Brain microvascular endothelial cell (primary cell): ENCODE measurements at regions not wholly inside any gene's neighbourhood (a gene's known extent, or its start where the extent isn't known, plus 50 kb on each side); places are given as distances from the start of the nearest gene placed in this dataset.
"Not testable (repeated sequence)": the region's sequence is repeated elsewhere in the genome, so short reads cannot be mapped to it uniquely, and the experiment has no call there.

Experiments
- DNase-seq: peaks from one replicate; pipeline ENCODE4 v3.0.0-alpha.2; 2020
- H3K27ac ChIP-seq: fragments of 250-450 bp; sonication (Bioruptor Pico); 2 replicates; pipeline ENCODE4 v1.5.1; 2020; ENCODE audit warnings: mild to moderate bottlenecking, moderate library complexity
- H3K27me3 ChIP-seq: fragments of 250-450 bp; sonication (Bioruptor Pico); replicated peaks from 2 replicates; pipeline ENCODE4 v1.5.1; 2020; ENCODE audit warnings: mild to moderate bottlenecking
- H3K36me3 ChIP-seq: fragments of 250-450 bp; sonication (Bioruptor Pico); replicated peaks from 2 replicates; pipeline ENCODE4 v1.5.1; 2020; ENCODE audit warnings: mild to moderate bottlenecking
- H3K4me3 ChIP-seq: 2 replicates; pipeline ENCODE4 v1.5.1; 2011; ENCODE audit warnings: low read depth, mild to moderate bottlenecking, control low read depth, low read length, moderate library complexity
- in situ Hi-C: cut with HindIII; loops from 2 replicates; pipeline ENCODE4 v1.10.0; 2017; ENCODE audit warnings: low sequenced_read_pairs, low pct_ligation_motif_present
- TF ChIP-seq, protein P1 (sequence below): IDR thresholded peaks from 2 replicates; pipeline ENCODE4 v1.5.1; 2011; ENCODE audit warnings: low read depth, mild to moderate bottlenecking, moderate library complexity, low read length, control low read depth, inconsistent platforms; ENCODE audit errors: missing control alignments

DNA sequence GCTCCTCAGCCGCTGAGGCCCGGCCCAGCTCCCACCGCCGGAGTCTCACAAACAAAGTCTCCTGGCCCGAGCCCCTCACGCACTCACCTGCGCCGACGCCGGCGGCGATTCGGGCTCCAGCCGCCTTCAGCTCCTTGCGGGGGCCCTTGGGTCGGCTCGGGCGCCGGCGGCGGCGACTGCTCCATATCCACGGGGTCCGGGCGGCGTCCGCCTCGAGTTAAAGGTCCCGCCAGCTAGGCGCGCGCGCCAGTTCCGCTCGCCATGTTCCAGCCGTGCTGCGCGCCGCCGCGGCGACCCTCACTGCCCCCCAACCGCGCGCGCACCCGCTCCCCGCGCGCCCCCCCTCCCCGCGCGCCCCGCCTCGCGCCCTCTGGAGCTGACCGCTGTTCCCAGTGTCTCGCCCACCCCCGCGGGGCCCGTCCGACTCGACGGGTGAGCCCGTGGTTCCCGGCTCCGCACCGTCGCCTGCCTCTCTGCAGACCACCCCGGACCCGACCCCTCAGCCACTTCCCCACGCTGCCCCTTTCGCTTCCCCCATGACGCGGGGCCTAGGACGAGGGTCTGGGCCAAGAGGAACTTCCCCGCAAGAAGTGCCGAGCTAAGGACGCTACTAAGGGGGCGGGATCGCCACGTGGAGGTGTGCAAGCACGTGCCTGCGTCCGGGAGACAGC, 396.1 kb downstream of the ZNF33B start:
- H3K27ac ChIP-seq = no peak overlapping the region
- no peak overlapping the region for H3K4me3 ChIP-seq
- TF ChIP-seq, protein P1, sequence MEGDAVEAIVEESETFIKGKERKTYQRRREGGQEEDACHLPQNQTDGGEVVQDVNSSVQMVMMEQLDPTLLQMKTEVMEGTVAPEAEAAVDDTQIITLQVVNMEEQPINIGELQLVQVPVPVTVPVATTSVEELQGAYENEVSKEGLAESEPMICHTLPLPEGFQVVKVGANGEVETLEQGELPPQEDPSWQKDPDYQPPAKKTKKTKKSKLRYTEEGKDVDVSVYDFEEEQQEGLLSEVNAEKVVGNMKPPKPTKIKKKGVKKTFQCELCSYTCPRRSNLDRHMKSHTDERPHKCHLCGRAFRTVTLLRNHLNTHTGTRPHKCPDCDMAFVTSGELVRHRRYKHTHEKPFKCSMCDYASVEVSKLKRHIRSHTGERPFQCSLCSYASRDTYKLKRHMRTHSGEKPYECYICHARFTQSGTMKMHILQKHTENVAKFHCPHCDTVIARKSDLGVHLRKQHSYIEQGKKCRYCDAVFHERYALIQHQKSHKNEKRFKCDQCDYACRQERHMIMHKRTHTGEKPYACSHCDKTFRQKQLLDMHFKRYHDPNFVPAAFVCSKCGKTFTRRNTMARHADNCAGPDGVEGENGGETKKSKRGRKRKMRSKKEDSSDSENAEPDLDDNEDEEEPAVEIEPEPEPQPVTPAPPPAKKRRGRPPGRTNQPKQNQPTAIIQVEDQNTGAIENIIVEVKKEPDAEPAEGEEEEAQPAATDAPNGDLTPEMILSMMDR = no peak
- no peaks in the 10 kb centered on the region for H3K36me3 ChIP-seq
- no peaks in the 10 kb centered on the region for H3K27me3 ChIP-seq
- DNase-seq = no peak
- in situ Hi-C loops = no loop called here

DNA sequence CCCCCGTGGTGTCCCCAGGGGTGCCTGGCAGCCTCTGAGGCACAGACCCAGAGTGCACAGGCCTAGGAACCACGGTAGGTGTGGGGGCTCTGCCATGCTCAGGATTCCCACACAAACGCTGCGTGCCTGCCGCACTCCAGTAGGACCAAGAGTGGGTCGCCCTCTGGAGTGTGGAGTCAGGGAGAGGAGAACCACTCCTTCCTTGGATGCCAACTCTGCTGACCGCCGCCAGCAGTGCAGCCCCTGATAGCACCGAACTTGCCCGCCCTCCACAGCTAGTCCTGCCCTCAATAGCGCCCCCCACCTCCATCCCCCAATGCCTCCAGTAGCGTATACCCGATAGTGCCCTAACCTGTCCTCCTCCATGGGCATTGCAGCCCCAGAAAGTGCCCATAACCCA, 402.0 kb downstream of the ZNF33B start:
- in situ Hi-C loops, H3K27ac ChIP-seq, DNase-seq, H3K4me3 ChIP-seq, H3K36me3 ChIP-seq, H3K27me3 ChIP-seq: not testable (repeated sequence)

DNA sequence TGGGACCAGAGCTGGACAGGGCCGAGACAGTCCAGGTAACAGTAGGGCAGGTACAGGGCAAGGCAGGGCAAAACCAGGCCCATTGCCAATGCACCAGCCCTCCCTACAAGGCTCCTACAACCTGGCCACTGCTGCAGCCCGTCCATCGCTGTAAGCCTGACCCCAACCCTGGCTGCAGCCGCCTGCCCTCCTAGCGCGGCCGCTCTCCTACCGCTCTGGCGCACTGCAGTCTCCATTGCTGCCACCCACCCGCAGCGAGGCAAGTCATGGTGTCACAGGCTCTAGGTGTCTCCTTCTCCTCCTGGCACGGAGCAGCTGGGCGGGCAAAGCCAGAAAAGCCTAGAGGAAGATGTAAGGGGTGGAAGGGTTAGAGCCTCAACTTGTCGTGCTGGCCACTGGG, 402.6 kb downstream of the ZNF33B start:
- H3K27me3 ChIP-seq, DNase-seq, H3K36me3 ChIP-seq, in situ Hi-C loops, H3K27ac ChIP-seq, H3K4me3 ChIP-seq: not testable (repeated sequence)

DNA sequence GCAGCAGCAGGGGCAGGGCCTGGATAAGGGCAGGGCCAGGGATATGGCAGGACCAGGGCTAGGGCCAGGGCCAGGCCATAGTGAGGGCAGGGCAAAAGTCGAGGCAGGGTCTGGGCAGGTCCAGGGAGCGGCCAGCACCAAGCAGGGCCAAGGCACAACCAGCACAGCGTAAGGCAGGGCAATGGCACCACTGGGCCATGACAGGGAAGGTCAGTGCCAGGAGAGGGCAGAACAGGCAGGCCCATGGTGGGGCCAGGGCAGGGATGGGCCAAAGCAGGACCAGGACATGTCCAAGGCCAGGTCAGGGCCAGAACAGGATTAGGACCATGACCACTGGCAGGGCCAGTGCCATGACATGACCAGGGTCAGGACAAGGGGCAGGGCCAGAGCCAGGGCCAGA, 403.1 kb downstream of the ZNF33B start:
- DNase-seq, H3K4me3 ChIP-seq, H3K27me3 ChIP-seq, in situ Hi-C loops, H3K36me3 ChIP-seq, H3K27ac ChIP-seq: not testable (repeated sequence)

DNA sequence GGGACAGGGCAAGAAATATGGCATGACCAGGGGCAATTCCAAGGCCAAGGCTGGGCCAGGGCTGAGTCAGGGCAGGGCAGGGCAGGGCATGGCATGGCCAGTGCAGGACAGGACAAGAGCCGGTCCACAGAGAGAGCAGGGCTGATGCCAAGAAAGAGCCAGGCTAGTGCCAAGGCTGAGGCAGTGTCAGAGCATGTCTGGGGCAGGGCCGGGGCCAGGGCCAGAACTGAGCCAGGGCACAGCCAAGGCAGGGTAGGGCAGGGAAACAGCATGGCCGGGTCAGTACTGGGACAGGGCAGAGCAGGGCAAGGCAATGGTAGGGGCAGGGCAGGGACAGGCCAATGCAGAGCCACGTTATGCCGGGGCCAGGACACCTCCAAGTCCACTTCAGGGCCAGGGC, 403.9 kb downstream of the ZNF33B start:
- H3K4me3 ChIP-seq, H3K27me3 ChIP-seq, DNase-seq, H3K36me3 ChIP-seq, H3K27ac ChIP-seq, in situ Hi-C loops: not testable (repeated sequence)

DNA sequence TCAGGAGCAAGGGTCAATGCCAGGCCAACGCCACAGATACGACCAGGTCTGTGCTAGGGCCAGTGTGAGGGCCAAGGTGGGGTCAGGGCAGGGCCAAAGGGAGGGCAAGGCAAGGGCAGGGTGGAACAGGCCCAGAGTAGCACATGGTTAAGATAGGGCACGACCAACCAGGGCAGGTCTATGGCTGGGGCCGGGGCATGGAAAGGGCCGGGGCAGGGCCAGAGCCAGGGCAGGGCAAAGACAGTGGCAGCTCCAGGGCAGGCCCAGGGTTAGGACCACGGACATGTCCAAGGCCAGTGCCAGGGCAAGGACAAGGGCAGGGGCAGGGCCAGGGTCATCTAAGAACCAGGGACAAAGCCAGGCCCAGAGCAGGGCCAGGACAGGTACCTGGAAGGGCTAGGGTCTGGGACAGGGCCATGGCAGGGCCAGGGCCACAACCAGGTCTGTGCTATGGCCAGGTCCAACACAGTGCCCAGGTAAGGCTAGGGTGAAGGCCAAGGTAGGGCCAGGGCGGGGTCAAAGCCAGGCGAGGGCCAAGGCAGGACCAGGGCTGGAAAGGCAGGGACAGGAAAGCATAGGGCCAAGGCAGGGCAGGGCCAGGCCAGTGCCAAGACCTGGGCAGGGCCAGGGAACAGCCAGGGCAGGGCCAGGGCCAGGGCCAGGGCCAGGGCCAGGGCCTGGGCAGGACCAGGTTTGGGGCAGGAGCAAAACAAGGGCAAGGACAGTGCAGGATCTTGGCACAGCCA, 404.7 kb downstream of the ZNF33B start:
- H3K27me3 ChIP-seq, in situ Hi-C loops, H3K4me3 ChIP-seq, H3K36me3 ChIP-seq, H3K27ac ChIP-seq, DNase-seq: not testable (repeated sequence)

DNA sequence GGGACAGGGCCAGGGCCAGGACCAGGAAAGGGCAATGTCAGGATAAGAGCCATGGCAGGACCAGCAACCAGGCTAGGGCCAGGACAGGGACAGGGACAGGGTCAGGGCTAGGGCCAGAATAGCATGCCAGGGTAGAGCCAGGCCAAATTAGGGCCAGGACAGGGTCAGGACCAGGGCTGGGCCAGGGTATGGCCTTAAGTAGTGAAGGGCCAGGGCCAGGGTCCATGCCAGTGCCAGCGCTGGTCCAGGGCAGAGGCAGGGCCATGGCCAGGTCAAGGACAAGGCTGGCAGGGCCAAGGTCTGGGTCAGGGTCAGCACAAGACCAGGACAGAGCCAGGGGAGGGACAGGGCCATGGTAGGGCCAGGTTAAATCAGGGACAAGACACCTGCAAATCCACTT, 405.4 kb downstream of the ZNF33B start:
- H3K27me3 ChIP-seq, in situ Hi-C loops, DNase-seq, H3K27ac ChIP-seq, H3K36me3 ChIP-seq, H3K4me3 ChIP-seq: not testable (repeated sequence)

DNA sequence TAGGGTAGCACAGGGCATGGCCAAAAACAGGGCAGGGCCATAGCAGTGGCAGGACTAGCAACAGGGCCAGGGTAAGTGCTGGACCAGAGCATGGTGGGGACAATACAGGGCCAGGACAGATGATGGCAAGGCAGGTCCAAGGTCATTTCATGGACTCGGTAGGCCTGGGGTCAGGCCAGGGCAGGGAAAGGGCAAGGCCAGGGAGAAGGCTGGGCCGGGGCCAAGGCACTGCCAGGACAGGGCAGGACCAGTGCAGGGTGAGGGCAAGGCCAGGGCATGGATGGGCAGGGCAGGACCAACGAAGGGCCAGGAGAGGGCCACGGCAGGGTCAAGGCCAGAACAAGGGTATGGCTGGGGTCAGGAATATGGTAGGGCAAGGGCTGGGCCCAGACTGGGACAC, 407.6 kb downstream of the ZNF33B start:
- H3K27ac ChIP-seq, DNase-seq, in situ Hi-C loops, H3K4me3 ChIP-seq, H3K27me3 ChIP-seq, H3K36me3 ChIP-seq: not testable (repeated sequence)

DNA sequence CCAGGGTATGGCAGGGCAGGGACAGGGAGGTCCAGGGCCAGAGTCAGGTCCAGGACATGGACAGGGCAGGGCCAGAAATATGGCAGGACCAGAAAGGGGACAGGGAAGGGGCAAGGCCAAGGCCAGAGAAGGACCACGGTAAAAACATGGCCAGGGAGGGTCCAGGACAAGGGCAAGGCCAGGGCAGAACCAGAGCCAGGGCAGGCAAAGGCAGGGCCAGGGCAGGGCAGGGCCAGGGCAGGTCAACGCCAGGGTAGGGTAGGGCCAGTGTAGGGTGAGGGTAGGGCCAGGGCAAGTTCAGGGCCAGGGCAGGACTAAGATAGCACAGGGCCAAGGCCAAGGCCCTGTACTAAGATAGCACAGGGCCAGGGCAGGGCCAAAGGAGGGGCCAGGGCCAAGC, 408.3 kb downstream of the ZNF33B start:
- in situ Hi-C loops, H3K36me3 ChIP-seq, H3K4me3 ChIP-seq, H3K27me3 ChIP-seq, H3K27ac ChIP-seq, DNase-seq: not testable (repeated sequence)

DNA sequence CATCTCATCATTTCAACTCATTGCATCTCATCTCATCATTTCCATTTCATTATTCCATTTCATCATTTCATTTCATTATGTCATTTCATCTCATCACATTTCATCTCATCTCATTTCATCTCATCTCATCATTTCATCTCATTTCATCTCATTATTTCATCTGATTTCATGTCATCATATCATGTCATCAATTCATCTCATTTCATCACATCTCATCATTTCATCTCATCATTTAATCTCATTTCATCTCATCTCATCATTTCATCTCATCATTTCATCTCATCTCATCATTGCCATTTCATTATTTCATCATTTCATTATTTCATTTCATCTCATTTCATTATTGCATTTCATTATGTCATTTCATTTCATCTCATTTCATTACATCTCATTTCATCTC, 410.5 kb downstream of the ZNF33B start:
- H3K4me3 ChIP-seq, H3K36me3 ChIP-seq, H3K27ac ChIP-seq, in situ Hi-C loops, H3K27me3 ChIP-seq, DNase-seq: not testable (repeated sequence)

DNA sequence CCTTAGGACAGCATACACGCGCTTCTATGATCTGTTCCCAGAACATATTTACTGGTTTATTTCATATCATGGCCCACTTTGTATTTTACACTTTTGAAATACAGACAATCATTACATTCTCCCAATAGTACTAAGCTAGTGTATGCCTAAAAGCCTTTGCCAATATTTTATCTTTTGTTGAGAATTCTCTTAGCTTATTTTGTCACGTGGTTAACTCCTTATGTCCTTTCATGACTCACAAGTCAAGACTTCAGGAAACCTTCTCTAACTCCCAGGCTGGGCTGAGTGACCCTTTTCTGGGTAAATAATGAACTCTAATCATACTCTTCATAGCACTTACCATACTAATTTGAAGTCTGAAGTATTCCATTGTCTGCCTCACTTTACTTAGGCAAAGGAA, 444.8 kb downstream of the ZNF33B start:
- H3K27ac ChIP-seq, H3K36me3 ChIP-seq, H3K4me3 ChIP-seq, H3K27me3 ChIP-seq, DNase-seq, in situ Hi-C loops: not testable (repeated sequence)
